ENCODE measurements at regions not wholly inside any gene's neighbourhood (a gene's known extent, or its start where the extent isn't known, plus 50 kb on each side); places are given as distances from the start of the nearest gene placed in this dataset.
"Not testable (repeated sequence)": the region's sequence is repeated elsewhere in the genome, so short reads cannot be mapped to it uniquely, and the experiment has no call there.

- no peak for FAIRE-seq
- DNase-seq (ENCODE audit: insufficient read length, low spot score) = no peak
Observed at GRCh38 chr15:38722236-38722635, 157.6 kb upstream of the RASGRP1 start.

- FAIRE-seq = no peak
- DNase-seq (ENCODE audit: insufficient read length, low spot score) = no peak
Observed at GRCh38 chr15:38724827-38725226, 160.2 kb upstream of the RASGRP1 start.

- no peak for DNase-seq (ENCODE audit: insufficient read length, low spot score)
- no peak for FAIRE-seq
Observed at GRCh38 chr15:38726187-38726586, 161.6 kb upstream of the RASGRP1 start.

GRCh38 chr15:38733331-38733730, 168.7 kb upstream of the RASGRP1 start:
- DNase-seq (ENCODE audit: insufficient read length, low spot score) (no peak), FAIRE-seq (no peak)

- no peak for DNase-seq (ENCODE audit: insufficient read length, low spot score)
- FAIRE-seq = no peak
Observed at GRCh38 chr15:38740206-38740605, 175.6 kb upstream of the RASGRP1 start.

GRCh38 chr15:38743147-38743546, 178.5 kb upstream of the RASGRP1 start:
- DNase-seq (ENCODE audit: insufficient read length, low spot score) (no peak), FAIRE-seq (no peak)

- no peak for FAIRE-seq
Observed at GRCh38 chr15:38745126-38745525, 180.5 kb upstream of the RASGRP1 start.

GRCh38 chr15:38745626-38746025, 181.0 kb upstream of the RASGRP1 start:
- no peak for DNase-seq (ENCODE audit: insufficient read length, low spot score)
- FAIRE-seq = no peak

More at GRCh38 chr15:38745126-38745525, 180.5 kb upstream of the RASGRP1 start:
- no peak for DNase-seq (ENCODE audit: insufficient read length, low spot score)

GRCh38 chr15:38746211-38746610, 181.6 kb upstream of the RASGRP1 start:
- no peak for DNase-seq (ENCODE audit: insufficient read length, low spot score)
- FAIRE-seq = no peak

- FAIRE-seq = no peak
Observed at GRCh38 chr15:38748710-38749109, 184.1 kb upstream of the RASGRP1 start.

GRCh38 chr15:38750786-38751185, 186.2 kb upstream of the RASGRP1 start:
- DNase-seq (ENCODE audit: insufficient read length, low spot score) = no peak
- FAIRE-seq = no peak

More at GRCh38 chr15:38748710-38749109, 184.1 kb upstream of the RASGRP1 start:
- DNase-seq (ENCODE audit: insufficient read length, low spot score) = no peak

GRCh38 chr15:38755718-38756117, 191.1 kb upstream of the RASGRP1 start:
- no peak for FAIRE-seq
- no peak for DNase-seq (ENCODE audit: insufficient read length, low spot score)

GRCh38 chr15:38756441-38756840, 191.8 kb upstream of the RASGRP1 start:
- no peak for DNase-seq (ENCODE audit: insufficient read length, low spot score)
- FAIRE-seq = no peak

- no peak for FAIRE-seq
- DNase-seq (ENCODE audit: insufficient read length, low spot score) = no peak
Observed at GRCh38 chr15:38758043-38758442, 193.4 kb upstream of the RASGRP1 start.

GRCh38 chr15:38761681-38762080, 197.1 kb upstream of the RASGRP1 start:
- DNase-seq (ENCODE audit: insufficient read length, low spot score) (no peak), FAIRE-seq (no peak)

- DNase-seq (ENCODE audit: insufficient read length, low spot score) (no peak), FAIRE-seq (no peak)
Observed at GRCh38 chr15:38768970-38769369, 204.4 kb upstream of the RASGRP1 start.

- no peak for DNase-seq (ENCODE audit: insufficient read length, low spot score)
- no peak for FAIRE-seq
Observed at GRCh38 chr15:38769492-38769891, 204.9 kb upstream of the RASGRP1 start.

- not testable (repeated sequence) for FAIRE-seq; DNase-seq (ENCODE audit: insufficient read length, low spot score)
Observed at GRCh38 chr15:38774076-38774475, 209.5 kb upstream of the RASGRP1 start.

GRCh38 chr15:38781196-38781595, 216.6 kb upstream of the RASGRP1 start:
- FAIRE-seq = no peak

GRCh38 chr15:38782156-38782555, 217.5 kb upstream of the RASGRP1 start:
- DNase-seq (ENCODE audit: insufficient read length, low spot score) = no peak
- FAIRE-seq = no peak

More at GRCh38 chr15:38781196-38781595, 216.6 kb upstream of the RASGRP1 start:
- DNase-seq (ENCODE audit: insufficient read length, low spot score) = no peak

- DNase-seq (ENCODE audit: insufficient read length, low spot score) (no peak), FAIRE-seq (no peak)
Observed at GRCh38 chr15:38788918-38789317, 224.3 kb upstream of the RASGRP1 start.

- FAIRE-seq (no peak), DNase-seq (ENCODE audit: insufficient read length, low spot score) (no peak)
Observed at GRCh38 chr15:38789566-38789965, 225.0 kb upstream of the RASGRP1 start.

- DNase-seq (ENCODE audit: insufficient read length, low spot score) (no peak), FAIRE-seq (no peak)
Observed at GRCh38 chr15:38793206-38793810, 228.7 kb upstream of the RASGRP1 start.

All from GM19239 (cell line).